ENCODE measurements at regions not wholly inside any gene's neighbourhood (a gene's known extent, or its start where the extent isn't known, plus 50 kb on each side); places are given as distances from the start of the nearest gene placed in this dataset.
"Not testable (repeated sequence)": the region's sequence is repeated elsewhere in the genome, so short reads cannot be mapped to it uniquely, and the experiment has no call there.

GRCh38 chr5:163336074-163336473 lies 101.3 kb upstream of the CCNG1 start:
- not testable (repeated sequence) for H3K27ac ChIP-seq (ENCODE audit: low read depth, low read length); H3K4me3 ChIP-seq (ENCODE audit: low read depth, low read length); H3K27me3 ChIP-seq (ENCODE audit: control insufficient read depth, insufficient read depth, low read length); H3K9me3 ChIP-seq (ENCODE audit: control insufficient read depth, insufficient read depth, low read length); H3K36me3 ChIP-seq (ENCODE audit: control insufficient read depth, insufficient read depth, low read length); H3K4me1 ChIP-seq (ENCODE audit: control insufficient read depth, insufficient read depth, low read length); DNase-seq (ENCODE audit: low read depth in 4 of 6, low spot score in 6 of 6)
- WGBS (ENCODE audit: insufficient coverage) = 67% methylated on average over 5 of the region's 5 CpGs

DNA sequence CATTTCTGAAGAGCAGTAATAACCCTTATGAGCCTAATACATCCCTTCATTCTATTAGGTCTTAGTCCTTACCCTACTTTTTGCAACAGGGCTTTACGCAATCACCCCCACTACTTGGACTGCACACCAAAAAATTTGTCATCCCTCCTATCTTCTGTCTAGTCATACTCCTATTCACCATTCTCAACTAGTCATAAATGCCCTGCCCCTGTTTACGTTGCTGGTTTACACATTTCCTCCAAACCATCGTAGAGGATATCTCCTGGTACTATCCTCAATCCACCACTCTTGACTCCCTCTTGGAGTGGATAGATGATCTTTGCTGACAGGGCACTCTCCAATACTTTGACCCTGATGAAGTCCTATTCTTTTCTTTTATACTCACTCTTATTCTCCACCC lies 98.2 kb upstream of the CCNG1 start:
- Histone ChIP-seq H3K9me3 (ENCODE audit: control insufficient read depth, insufficient read depth, low read length) (no peaks in the 10 kb centered on the region), H3K27me3 (ENCODE audit: control insufficient read depth, insufficient read depth, low read length) (no peaks in the 10 kb centered on the region), H3K4me3 (ENCODE audit: low read depth, low read length) (no peak overlapping the region), H3K27ac (ENCODE audit: low read depth, low read length) (no peak overlapping the region), H3K36me3 (ENCODE audit: control insufficient read depth, insufficient read depth, low read length) (no peaks in the 10 kb centered on the region), H3K4me1 (ENCODE audit: control insufficient read depth, insufficient read depth, low read length) (no peaks in the 10 kb centered on the region)
- DNase-seq (ENCODE audit: low read depth in 4 of 6, low spot score in 6 of 6) = no peak
- WGBS (ENCODE audit: insufficient coverage) = 100% methylated on average over 1 of the region's 3 CpGs

DNA sequence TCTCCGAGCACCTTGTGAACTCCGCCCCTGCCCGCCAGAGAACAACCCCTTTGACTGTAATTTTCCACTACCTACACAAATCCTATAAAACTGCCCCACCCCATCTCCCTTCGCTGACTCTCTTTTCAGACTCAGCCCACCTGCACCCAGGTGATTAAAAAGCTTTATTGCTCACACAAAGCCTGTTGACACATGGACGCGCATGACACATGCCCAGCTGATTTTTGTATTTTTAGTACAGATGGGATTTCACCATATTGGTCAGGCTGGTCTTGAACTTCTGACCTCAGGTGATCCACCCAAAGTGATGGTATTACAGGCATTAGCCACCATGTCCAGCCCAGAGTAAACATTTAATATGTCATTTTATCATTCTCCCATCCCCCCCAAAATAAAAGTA lies 97.0 kb upstream of the CCNG1 start:
- H3K4me1 ChIP-seq (ENCODE audit: control insufficient read depth, insufficient read depth, low read length); H3K4me3 ChIP-seq (ENCODE audit: low read depth, low read length); H3K36me3 ChIP-seq (ENCODE audit: control insufficient read depth, insufficient read depth, low read length); DNase-seq (ENCODE audit: low read depth in 4 of 6, low spot score in 6 of 6); H3K9me3 ChIP-seq (ENCODE audit: control insufficient read depth, insufficient read depth, low read length); H3K27me3 ChIP-seq (ENCODE audit: control insufficient read depth, insufficient read depth, low read length); H3K27ac ChIP-seq (ENCODE audit: low read depth, low read length): not testable (repeated sequence)
- 100% methylated on average over 5 of the region's 6 CpGs for WGBS (ENCODE audit: insufficient coverage)

DNA sequence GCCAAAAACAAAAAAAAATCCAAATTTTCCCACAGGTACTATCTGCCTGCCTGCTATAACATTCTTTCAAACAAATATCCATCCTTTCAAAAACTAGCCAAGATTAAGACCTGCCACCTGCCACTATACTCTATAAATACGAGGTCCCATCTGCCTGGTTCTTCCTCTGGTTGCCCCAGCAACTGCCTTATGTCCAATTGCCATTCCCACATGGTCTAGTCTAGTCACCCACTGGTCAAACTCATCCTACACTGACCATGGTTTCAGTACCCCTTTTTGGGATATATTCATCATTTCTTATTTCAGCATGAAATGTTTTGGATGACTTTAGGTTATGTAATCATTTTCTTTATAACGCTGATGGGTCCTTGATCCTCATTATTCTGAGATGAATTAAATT lies 95.1 kb upstream of the CCNG1 start:
- H3K4me1 ChIP-seq (ENCODE audit: control insufficient read depth, insufficient read depth, low read length) = no peaks in the 10 kb centered on the region
- 64% methylated on average over 1 of the region's 2 CpGs for WGBS (ENCODE audit: insufficient coverage)
- H3K4me3 ChIP-seq (ENCODE audit: low read depth, low read length) = no peak overlapping the region
- H3K9me3 ChIP-seq (ENCODE audit: control insufficient read depth, insufficient read depth, low read length) = no peaks in the 10 kb centered on the region
- DNase-seq (ENCODE audit: low read depth in 4 of 6, low spot score in 6 of 6) = no peak
- H3K36me3 ChIP-seq (ENCODE audit: control insufficient read depth, insufficient read depth, low read length) = no peaks in the 10 kb centered on the region
- no peaks in the 10 kb centered on the region for H3K27me3 ChIP-seq (ENCODE audit: control insufficient read depth, insufficient read depth, low read length)
- no peak overlapping the region for H3K27ac ChIP-seq (ENCODE audit: low read depth, low read length)

- Histone ChIP-seq H3K27me3 (ENCODE audit: control insufficient read depth, insufficient read depth, low read length) (no peaks in the 10 kb centered on the region), H3K4me1 (ENCODE audit: control insufficient read depth, insufficient read depth, low read length) (no peaks in the 10 kb centered on the region), H3K27ac (ENCODE audit: low read depth, low read length) (no peak overlapping the region), H3K4me3 (ENCODE audit: low read depth, low read length) (no peak overlapping the region), H3K9me3 (ENCODE audit: control insufficient read depth, insufficient read depth, low read length) (no peaks in the 10 kb centered on the region), H3K36me3 (ENCODE audit: control insufficient read depth, insufficient read depth, low read length) (no peaks in the 10 kb centered on the region)
- WGBS (ENCODE audit: insufficient coverage) = 83% methylated on average over 1 of the region's 3 CpGs
- no peak for DNase-seq (ENCODE audit: low read depth in 4 of 6, low spot score in 6 of 6)
Measured at GRCh38 chr5:163345216-163345615, 92.2 kb upstream of the CCNG1 start.

GRCh38 chr5:163347671-163348070 lies 89.7 kb upstream of the CCNG1 start:
- Histone ChIP-seq H3K4me3 (ENCODE audit: low read depth, low read length) (no peak overlapping the region), H3K27me3 (ENCODE audit: control insufficient read depth, insufficient read depth, low read length) (no peaks in the 10 kb centered on the region), H3K36me3 (ENCODE audit: control insufficient read depth, insufficient read depth, low read length) (no peaks in the 10 kb centered on the region), H3K27ac (ENCODE audit: low read depth, low read length) (no peak overlapping the region), H3K9me3 (ENCODE audit: control insufficient read depth, insufficient read depth, low read length) (no peaks in the 10 kb centered on the region), H3K4me1 (ENCODE audit: control insufficient read depth, insufficient read depth, low read length) (no peaks in the 10 kb centered on the region)
- no CpG with 5 or more reads among the region's 2 CpGs for WGBS (ENCODE audit: insufficient coverage)
- peak; percentile 38 to 95 (median 76) for DNase-seq (ENCODE audit: low read depth in 4 of 6, low spot score in 6 of 6)

- peak in 1 of 6 donors; percentile 29 for DNase-seq (ENCODE audit: low read depth in 4 of 6, low spot score in 6 of 6)
- no peak overlapping the region for H3K27ac ChIP-seq (ENCODE audit: low read depth, low read length)
- no peaks in the 10 kb centered on the region for H3K9me3 ChIP-seq (ENCODE audit: control insufficient read depth, insufficient read depth, low read length)
- WGBS (ENCODE audit: insufficient coverage) = 36% methylated on average over 2 of the region's 2 CpGs
- no peak overlapping the region for H3K4me3 ChIP-seq (ENCODE audit: low read depth, low read length)
- H3K36me3 ChIP-seq (ENCODE audit: control insufficient read depth, insufficient read depth, low read length) = no peaks in the 10 kb centered on the region
- H3K4me1 ChIP-seq (ENCODE audit: control insufficient read depth, insufficient read depth, low read length) = no peaks in the 10 kb centered on the region
- H3K27me3 ChIP-seq (ENCODE audit: control insufficient read depth, insufficient read depth, low read length) = no peaks in the 10 kb centered on the region
Measured at GRCh38 chr5:163350083-163350482, 87.3 kb upstream of the CCNG1 start.

DNA sequence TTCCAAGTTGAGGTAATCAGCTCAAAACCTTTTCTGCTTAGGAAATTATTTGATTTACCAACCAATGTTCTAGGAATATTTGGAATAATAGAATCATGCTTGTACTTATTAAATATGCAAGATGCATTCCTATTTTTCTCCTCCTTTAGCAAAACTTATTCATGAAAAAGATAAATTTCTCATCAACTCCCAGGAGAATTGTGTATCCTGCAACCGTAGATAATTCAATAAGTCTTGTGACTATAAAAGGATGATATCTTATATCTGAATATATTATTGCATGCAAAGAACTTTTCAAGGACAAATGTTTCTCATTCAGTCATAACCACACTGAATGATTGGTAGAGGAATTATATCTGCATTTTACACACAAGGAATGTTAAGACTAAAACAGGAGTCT lies 84.9 kb upstream of the CCNG1 start:
- Histone ChIP-seq H3K9me3 (ENCODE audit: control insufficient read depth, insufficient read depth, low read length) (no peaks in the 10 kb centered on the region), H3K36me3 (ENCODE audit: control insufficient read depth, insufficient read depth, low read length) (no peaks in the 10 kb centered on the region), H3K4me1 (ENCODE audit: control insufficient read depth, insufficient read depth, low read length) (no peaks in the 10 kb centered on the region), H3K4me3 (ENCODE audit: low read depth, low read length) (no peak overlapping the region), H3K27ac (ENCODE audit: low read depth, low read length) (no peak overlapping the region), H3K27me3 (ENCODE audit: control insufficient read depth, insufficient read depth, low read length) (no peaks in the 10 kb centered on the region)
- no CpG with 5 or more reads among the region's 1 CpG for WGBS (ENCODE audit: insufficient coverage)
- DNase-seq (ENCODE audit: low read depth in 4 of 6, low spot score in 6 of 6) = no peak

- not testable (repeated sequence) for H3K9me3 ChIP-seq (ENCODE audit: control insufficient read depth, insufficient read depth, low read length); H3K27me3 ChIP-seq (ENCODE audit: control insufficient read depth, insufficient read depth, low read length); H3K4me3 ChIP-seq (ENCODE audit: low read depth, low read length); H3K27ac ChIP-seq (ENCODE audit: low read depth, low read length); H3K4me1 ChIP-seq (ENCODE audit: control insufficient read depth, insufficient read depth, low read length); H3K36me3 ChIP-seq (ENCODE audit: control insufficient read depth, insufficient read depth, low read length); DNase-seq (ENCODE audit: low read depth in 4 of 6, low spot score in 6 of 6)
- WGBS (ENCODE audit: insufficient coverage) = 95% methylated on average over 21 of the region's 21 CpGs
Measured at GRCh38 chr5:163355811-163356210, 81.6 kb upstream of the CCNG1 start.

DNA sequence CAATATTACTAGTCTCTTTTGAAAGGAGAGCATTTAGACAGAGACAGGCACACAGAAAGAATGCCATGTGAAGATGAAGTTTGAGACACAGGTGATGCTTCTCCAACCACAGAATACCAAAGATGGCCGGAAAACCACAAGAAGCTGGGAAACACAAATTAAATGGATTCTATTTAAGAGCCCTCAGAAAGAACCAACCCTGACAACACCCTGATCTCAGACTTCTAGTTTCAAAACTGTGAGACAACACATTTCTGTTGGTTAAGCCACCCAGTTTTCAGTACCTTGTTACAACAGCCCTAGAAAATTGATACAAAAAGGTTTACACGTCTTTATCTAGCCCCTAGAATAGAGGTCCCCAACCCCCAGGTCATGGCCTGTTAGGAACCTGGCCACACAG lies 79.8 kb upstream of the CCNG1 start:
- no peaks in the 10 kb centered on the region for H3K9me3 ChIP-seq (ENCODE audit: control insufficient read depth, insufficient read depth, low read length)
- H3K27ac ChIP-seq (ENCODE audit: low read depth, low read length) = no peak overlapping the region
- 50% methylated on average over 2 of the region's 2 CpGs for WGBS (ENCODE audit: insufficient coverage)
- no peaks in the 10 kb centered on the region for H3K27me3 ChIP-seq (ENCODE audit: control insufficient read depth, insufficient read depth, low read length)
- H3K4me1 ChIP-seq (ENCODE audit: control insufficient read depth, insufficient read depth, low read length) = no peaks in the 10 kb centered on the region
- H3K4me3 ChIP-seq (ENCODE audit: low read depth, low read length) = no peak overlapping the region
- no peak for DNase-seq (ENCODE audit: low read depth in 4 of 6, low spot score in 6 of 6)
- no peaks in the 10 kb centered on the region for H3K36me3 ChIP-seq (ENCODE audit: control insufficient read depth, insufficient read depth, low read length)
